Stimulated activated CD4-positive, alpha-beta T cell treated with anti-CD3 and anti-CD28 coated beads, Interleukin-15, amount 100 ng/mL, for 24 hours (primary cell): ENCODE measurements at regions not wholly inside any gene's neighbourhood (a gene's known extent, or its start where the extent isn't known, plus 50 kb on each side); places are given as distances from the start of the nearest gene placed in this dataset.
"Not testable (repeated sequence)": the region's sequence is repeated elsewhere in the genome, so short reads cannot be mapped to it uniquely, and the experiment has no call there.

Experiments used
- DNase-seq: peaks from one replicate; pipeline ENCODE4 v3.0.0-alpha.2; 2020

GRCh38 chr5:109574985-109575384, 114.7 kb upstream of the MAN2A1 start:
- DNase-seq, result no peak

DNA sequence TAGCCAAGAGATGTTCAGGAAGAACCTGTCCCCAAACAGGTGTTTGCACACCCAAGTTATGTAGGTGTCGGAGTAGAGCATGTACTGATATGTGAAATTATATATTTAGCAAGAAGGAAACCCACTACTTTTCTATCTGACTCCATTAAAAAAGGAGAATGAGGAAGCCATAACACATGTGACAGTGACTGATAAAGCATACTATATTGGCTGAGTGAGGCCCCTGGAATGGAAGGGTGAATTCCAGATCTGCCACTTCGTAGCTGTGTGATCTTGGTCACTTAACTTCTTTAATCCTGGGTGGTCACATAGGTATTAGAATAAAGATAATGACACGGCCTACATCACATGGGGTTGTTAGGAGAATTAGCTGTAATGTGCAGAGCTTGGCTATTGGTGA, 116.0 kb upstream of the MAN2A1 start:
- DNase-seq, result no peak

- DNase-seq, result no peak
Observed at GRCh38 chr5:109573256-109573655, 116.5 kb upstream of the MAN2A1 start.

DNA sequence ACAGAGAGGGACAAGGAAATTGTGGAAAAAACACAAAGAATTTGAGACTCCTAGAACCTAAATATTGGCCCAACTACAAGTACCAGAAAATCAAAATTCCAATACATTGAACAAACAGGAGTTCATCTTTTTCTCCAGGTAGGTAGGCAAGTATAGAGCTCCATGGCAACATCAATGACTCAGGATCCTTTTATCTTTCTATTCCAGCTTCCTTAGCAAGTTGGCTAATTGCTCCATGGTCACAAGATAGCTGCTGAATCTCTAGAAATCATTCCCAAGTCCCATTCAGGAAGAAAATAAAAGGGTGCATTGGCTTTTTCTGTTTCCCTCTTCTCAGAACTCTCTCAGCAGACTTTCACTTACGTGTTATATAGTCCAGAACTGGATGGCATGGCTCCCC, 117.9 kb upstream of the MAN2A1 start:
- no peak for DNase-seq

GRCh38 chr5:109570362-109570874, 119.3 kb upstream of the MAN2A1 start:
- no peak for DNase-seq

- DNase-seq, result no peak
Observed at GRCh38 chr5:109567374-109568044, 122.2 kb upstream of the MAN2A1 start.

DNA sequence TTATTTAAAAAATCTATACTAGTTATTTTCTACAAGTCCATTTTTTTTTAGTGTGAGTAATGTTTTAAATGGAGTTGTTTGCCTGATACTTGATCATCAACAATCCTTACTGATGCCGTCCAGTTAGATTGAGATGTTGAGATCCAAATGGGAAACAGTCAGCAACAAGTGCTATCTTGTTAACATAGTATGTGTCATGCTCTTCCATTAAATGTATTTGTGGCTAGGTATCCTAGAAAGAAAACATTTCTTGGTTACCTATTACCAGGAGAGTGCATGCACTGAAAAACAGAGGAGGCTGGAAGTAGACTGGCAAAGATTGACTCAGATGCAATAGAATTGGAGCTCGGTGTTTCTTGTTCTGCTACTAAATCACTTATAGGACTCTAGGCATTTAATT, 123.4 kb upstream of the MAN2A1 start:
- DNase-seq, result no peak

GRCh38 chr5:109563739-109564138, 126.0 kb upstream of the MAN2A1 start:
- no peak for DNase-seq

GRCh38 chr5:109563189-109563588, 126.5 kb upstream of the MAN2A1 start:
- DNase-seq, result no peak

DNA sequence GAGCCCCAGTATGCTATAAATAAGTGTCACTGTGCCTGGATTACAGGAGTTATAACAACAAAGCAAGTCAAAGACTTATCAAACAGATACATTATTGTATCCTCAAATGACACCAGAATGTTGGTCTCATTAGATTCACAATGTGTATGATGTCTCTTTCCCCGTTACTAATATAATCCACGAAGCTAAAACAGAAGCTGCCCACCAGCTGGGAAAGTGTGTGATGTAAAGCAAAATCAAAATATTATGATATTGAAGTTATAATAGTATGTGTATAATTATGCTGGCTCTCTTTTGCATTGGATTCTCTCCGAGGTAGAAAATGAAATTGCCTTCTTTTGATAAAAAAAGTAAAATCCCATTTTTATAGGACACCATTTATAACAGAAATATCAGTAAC, 127.3 kb upstream of the MAN2A1 start:
- no peak for DNase-seq

DNA sequence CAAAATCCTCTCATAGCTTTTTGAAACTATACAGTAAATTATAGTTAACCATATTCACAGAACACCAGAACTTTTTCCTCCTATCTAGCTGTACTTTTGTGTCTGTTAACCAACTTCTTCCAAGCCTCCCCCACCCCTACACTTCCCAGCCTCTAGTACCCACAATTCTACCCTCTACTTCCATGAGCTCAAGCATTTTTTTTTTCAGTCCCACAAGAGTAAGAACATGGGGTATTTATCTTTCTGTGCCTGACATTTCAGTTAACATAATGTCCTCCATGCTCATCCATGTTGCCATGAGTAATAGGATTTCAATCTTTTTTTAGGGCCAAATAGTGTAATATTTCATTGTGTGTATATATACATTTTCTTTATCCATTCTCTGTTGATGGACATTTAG, 128.3 kb upstream of the MAN2A1 start:
- DNase-seq, result no peak

DNA sequence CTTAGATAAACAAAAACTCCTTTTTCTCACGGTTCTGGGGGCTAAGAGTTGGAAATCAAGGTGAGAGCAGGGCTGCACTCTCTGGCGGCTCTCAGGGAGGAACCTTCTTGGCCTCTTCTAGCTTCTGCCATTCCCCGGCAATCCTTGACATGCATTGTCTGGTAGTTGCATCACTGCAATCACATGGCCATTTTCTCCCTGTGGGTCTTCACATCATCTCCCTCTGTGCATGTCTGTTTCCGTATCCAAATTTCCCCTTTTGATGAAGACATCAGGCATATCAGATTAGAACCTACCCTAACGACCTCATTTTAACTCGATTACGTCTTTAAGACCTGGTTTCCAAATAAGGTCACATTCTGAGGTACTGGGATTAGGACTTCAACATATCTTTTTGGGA, 129.2 kb upstream of the MAN2A1 start:
- DNase-seq, result no peak

DNA sequence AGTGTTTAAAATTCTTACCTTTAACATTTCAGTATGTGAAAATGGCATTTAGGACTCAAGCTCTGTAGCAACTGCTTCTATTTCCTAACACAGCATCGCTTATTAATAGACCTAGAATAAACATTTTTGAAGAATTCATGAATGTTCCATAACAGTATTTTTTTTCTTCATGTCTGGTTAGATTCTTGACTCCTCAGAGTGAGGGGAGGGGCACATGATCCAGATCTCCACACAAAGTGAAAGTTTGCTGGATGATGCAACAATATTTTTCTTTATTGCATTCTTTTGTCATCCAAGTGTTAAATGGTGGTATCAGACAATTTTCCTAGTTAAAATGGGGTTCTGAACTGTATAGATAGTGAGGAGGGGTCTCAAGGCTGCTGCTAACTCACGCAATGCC, 130.8 kb upstream of the MAN2A1 start:
- no peak for DNase-seq

DNA sequence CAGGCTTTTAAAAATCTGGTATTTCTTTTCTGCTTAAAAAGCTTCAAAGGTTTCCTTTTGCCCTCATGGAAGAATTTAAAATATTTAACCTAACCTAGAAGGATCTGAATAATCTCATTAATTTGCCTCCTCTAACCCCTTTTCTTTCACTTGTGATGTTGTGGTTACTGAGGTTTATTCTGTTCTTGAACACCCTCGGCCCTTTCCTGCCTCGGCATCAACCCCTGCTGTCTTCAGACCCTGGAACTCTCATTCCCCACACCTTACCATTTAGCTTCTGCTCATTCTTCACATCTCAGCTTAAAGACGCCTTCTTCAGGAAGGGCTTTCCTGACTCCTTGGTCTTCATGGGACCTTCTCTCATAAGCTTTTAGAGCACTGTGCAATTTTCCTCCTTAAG, 131.4 kb upstream of the MAN2A1 start:
- no peak for DNase-seq

DNA sequence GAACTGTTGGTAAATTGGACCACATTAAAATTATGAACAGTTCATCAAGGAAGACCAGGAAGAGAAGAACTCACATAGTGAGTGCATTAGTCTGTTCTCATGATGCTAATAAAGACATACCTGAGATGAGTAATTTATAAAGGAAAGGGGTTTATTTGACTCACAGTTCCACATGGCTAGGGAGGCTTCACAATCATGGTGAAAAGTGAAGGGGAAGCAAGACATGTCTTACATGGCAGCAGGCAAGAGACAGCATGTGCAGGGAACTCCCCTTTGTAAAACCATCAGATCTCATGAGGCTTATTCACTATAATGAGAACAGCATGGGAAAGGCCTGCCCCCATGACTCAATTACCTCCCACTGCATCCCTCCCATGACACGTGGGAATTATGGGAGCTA, 135.9 kb upstream of the MAN2A1 start:
- no peak for DNase-seq

DNA sequence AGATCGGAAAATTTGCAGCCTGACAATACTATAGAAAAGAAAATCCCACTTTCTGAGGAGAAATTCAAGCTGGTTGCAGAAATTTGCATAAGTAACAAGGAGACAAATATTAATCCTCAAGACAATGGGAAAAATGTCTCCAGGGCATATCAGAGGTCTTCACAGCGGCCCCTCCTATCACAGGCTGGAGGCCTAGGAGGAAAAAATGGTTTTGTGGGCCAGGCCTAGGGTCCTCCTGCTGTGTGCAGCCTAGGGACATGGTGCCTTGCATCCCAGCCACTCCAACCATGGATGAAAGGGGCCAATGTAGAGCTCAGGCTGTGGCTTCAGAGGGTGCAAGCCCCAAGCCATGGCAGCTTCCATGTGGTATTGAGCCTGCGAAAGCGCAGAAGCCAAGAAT, 138.5 kb upstream of the MAN2A1 start:
- DNase-seq, result not testable (repeated sequence)

- DNase-seq, result no peak
Observed at GRCh38 chr5:109550077-109550476, 139.7 kb upstream of the MAN2A1 start.

GRCh38 chr5:109546461-109546860, 136.7 kb upstream of the PJA2 start:
- no peak for DNase-seq

GRCh38 chr5:109544873-109545272, 135.1 kb upstream of the PJA2 start:
- not testable (repeated sequence) for DNase-seq

GRCh38 chr5:109538692-109539091, 128.9 kb upstream of the PJA2 start:
- not testable (repeated sequence) for DNase-seq

- DNase-seq, result not testable (repeated sequence)
Observed at GRCh38 chr5:109535090-109535489, 125.3 kb upstream of the PJA2 start.

DNA sequence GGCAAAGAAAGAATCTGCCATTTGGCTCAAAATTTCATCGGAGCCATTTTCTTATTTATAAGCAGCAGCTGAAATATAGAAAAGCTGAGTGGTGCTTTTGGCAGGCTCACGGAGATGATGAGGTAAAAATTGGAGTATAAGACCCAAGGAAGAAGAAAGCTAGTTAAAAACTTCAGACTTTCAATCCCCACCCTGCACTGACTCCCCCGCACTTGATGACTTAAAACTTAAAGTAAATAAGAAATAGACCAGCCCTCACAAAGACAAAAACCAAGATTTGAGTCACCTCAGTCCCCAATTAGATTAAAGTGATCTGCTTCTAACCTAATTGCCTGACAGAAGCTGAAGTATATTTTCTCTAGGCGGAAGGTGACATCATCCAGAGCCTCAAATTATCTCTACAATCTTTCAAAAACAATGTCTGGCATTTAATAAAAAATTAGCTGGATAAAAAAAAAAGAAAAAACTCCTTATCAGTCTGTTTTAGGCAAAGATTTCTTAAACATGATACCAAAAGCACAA, 124.0 kb upstream of the PJA2 start:
- DNase-seq, result no peak

GRCh38 chr5:109532773-109533364, 123.1 kb upstream of the PJA2 start:
- no peak for DNase-seq

DNA sequence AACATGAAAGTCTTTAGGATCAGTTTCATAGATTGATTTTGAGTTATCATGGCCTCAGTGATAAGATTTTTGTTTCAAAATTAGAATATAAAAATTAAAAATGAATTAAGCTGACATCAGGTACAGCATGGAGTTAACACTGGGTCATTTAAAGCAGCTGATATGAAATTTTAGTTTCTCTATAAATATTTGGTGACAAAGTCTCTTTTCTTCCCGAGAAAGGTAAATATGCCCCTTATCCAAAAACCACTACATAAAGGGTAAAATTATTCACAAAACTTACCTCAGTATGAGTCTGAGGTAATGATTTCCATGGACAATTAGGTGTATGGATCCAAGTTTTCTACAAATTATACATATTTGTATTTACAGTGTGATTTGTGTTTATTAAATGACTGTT, 121.5 kb upstream of the PJA2 start:
- DNase-seq, result no peak

GRCh38 chr5:109529987-109530386, 120.2 kb upstream of the PJA2 start:
- no peak for DNase-seq
